ENCODE measurements at regions not wholly inside any gene's neighbourhood (a gene's known extent, or its start where the extent isn't known, plus 50 kb on each side); places are given as distances from the start of the nearest gene placed in this dataset.

GRCh38 chr5:93294199-93294598 lies 286.8 kb downstream of the NR2F1-AS1 start:
- Histone ChIP-seq H3K36me3 (no peaks in the 10 kb centered on the region), H3K4me3 (no peak overlapping the region), H3K27me3 (no peaks in the 10 kb centered on the region), H3K4me1 (no peaks in the 10 kb centered on the region), H3K9me3 (peaks cover 0 to 1% (median 0%) of the 10 kb centered on the region in 3 donors), H3K27ac (no peak overlapping the region)
- ATAC-seq = no peak
- TF ChIP-seq CTCF (IDR thresholded peaks at IDR 0.05) = no peak
- no peak for TF ChIP-seq POLR2AphosphoS5 (IDR thresholded peaks at IDR 0.05)
- TF ChIP-seq EP300 (IDR thresholded peaks at IDR 0.05) = no peak
- no peak for TF ChIP-seq POLR2A (IDR thresholded peaks at IDR 0.05)

- H3K27me3 ChIP-seq = no peaks in the 10 kb centered on the region
- H3K4me3 ChIP-seq = no peak overlapping the region
- ATAC-seq = no peak
- no peak overlapping the region for H3K27ac ChIP-seq
- WGBS, 2 donors (ENCODE audit: low coverage in 1 of 2) = 95 to 100% methylated on average over 2 of the region's 2 CpGs
- H3K9me3 ChIP-seq = peaks cover 0 to 28% (median 1%) of the 10 kb centered on the region in 3 donors
- H3K4me1 ChIP-seq = no peaks in the 10 kb centered on the region
- TF ChIP-seq POLR2A (IDR thresholded peaks at IDR 0.05) (no peak), EP300 (IDR thresholded peaks at IDR 0.05) (no peak), CTCF (IDR thresholded peaks at IDR 0.05) (no peak), POLR2AphosphoS5 (IDR thresholded peaks at IDR 0.05) (no peak)
- no peaks in the 10 kb centered on the region for H3K36me3 ChIP-seq
Observed at GRCh38 chr5:93289942-93290341, 291.1 kb downstream of the NR2F1-AS1 start.

GRCh38 chr5:93285461-93285860 lies 295.6 kb downstream of the NR2F1-AS1 start:
- Histone ChIP-seq H3K9me3 (peaks cover 0 to 28% (median 0%) of the 10 kb centered on the region in 3 donors), H3K36me3 (no peaks in the 10 kb centered on the region), H3K27me3 (no peaks in the 10 kb centered on the region), H3K4me1 (no peaks in the 10 kb centered on the region), H3K4me3 (no peak overlapping the region), H3K27ac (no peak overlapping the region)
- TF ChIP-seq CTCF (IDR thresholded peaks at IDR 0.05) (no peak), POLR2AphosphoS5 (IDR thresholded peaks at IDR 0.05) (no peak), POLR2A (IDR thresholded peaks at IDR 0.05) (no peak), EP300 (IDR thresholded peaks at IDR 0.05) (no peak)
- no peak for ATAC-seq
- 89 to 100% methylated on average over 1 of the region's 1 CpG for WGBS, 2 donors (ENCODE audit: low coverage in 1 of 2)

- Histone ChIP-seq H3K4me1 (no peaks in the 10 kb centered on the region), H3K27me3 (no peaks in the 10 kb centered on the region), H3K4me3 (no peak overlapping the region), H3K9me3 (peaks cover 0 to 17% (median 0%) of the 10 kb centered on the region in 3 donors), H3K27ac (no peak overlapping the region), H3K36me3 (no peaks in the 10 kb centered on the region)
- no peak for TF ChIP-seq CTCF (IDR thresholded peaks at IDR 0.05)
- TF ChIP-seq POLR2AphosphoS5 (IDR thresholded peaks at IDR 0.05) = no peak
- TF ChIP-seq POLR2A (IDR thresholded peaks at IDR 0.05) = no peak
- no peak for TF ChIP-seq EP300 (IDR thresholded peaks at IDR 0.05)
- 66 to 72% methylated on average over 3 to 4 of the region's 4 CpGs for WGBS, 2 donors (ENCODE audit: low coverage in 1 of 2)
- ATAC-seq = no peak
Observed at GRCh38 chr5:93281980-93282772, 298.8 kb downstream of the NR2F1-AS1 start.

- Histone ChIP-seq H3K27ac (no peak overlapping the region), H3K27me3 (no peaks in the 10 kb centered on the region), H3K4me3 (no peak overlapping the region), H3K4me1 (no peaks in the 10 kb centered on the region), H3K9me3 (peaks cover 0 to under 1% (median 0%) of the 10 kb centered on the region in 3 donors), H3K36me3 (no peaks in the 10 kb centered on the region)
- no peak for ATAC-seq
- TF ChIP-seq CTCF (IDR thresholded peaks at IDR 0.05) = no peak
- no peak for TF ChIP-seq POLR2A (IDR thresholded peaks at IDR 0.05)
- no peak for TF ChIP-seq POLR2AphosphoS5 (IDR thresholded peaks at IDR 0.05)
- no peak for TF ChIP-seq EP300 (IDR thresholded peaks at IDR 0.05)
- 92% methylated on average over 3 of the region's 3 CpGs for WGBS, 2 donors (ENCODE audit: low coverage in 1 of 2)
Observed at GRCh38 chr5:93280518-93280917, 300.5 kb downstream of the NR2F1-AS1 start.
